Brain microvascular endothelial cell (primary cell): ENCODE measurements at regions not wholly inside any gene's neighbourhood (a gene's known extent, or its start where the extent isn't known, plus 50 kb on each side); places are given as distances from the start of the nearest gene placed in this dataset.
A peak's percentile ranks its signal among the peaks of the same experiment; 100 is the strongest.
"Not testable (repeated sequence)": the region's sequence is repeated elsewhere in the genome, so short reads cannot be mapped to it uniquely, and the experiment has no call there.

Source experiments
- DNase-seq: peaks from one replicate; pipeline ENCODE4 v3.0.0-alpha.2; 2020
- H3K27ac ChIP-seq: fragments of 250-450 bp; sonication (Bioruptor Pico); 2 replicates; pipeline ENCODE4 v1.5.1; 2020; ENCODE audit warnings: mild to moderate bottlenecking, moderate library complexity
- H3K27me3 ChIP-seq: fragments of 250-450 bp; sonication (Bioruptor Pico); replicated peaks from 2 replicates; pipeline ENCODE4 v1.5.1; 2020; ENCODE audit warnings: mild to moderate bottlenecking
- H3K36me3 ChIP-seq: fragments of 250-450 bp; sonication (Bioruptor Pico); replicated peaks from 2 replicates; pipeline ENCODE4 v1.5.1; 2020; ENCODE audit warnings: mild to moderate bottlenecking
- H3K4me3 ChIP-seq: 2 replicates; pipeline ENCODE4 v1.5.1; 2011; ENCODE audit warnings: low read depth, mild to moderate bottlenecking, control low read depth, low read length, moderate library complexity
- in situ Hi-C: cut with HindIII; loops from 2 replicates; pipeline ENCODE4 v1.10.0; 2017; ENCODE audit warnings: low sequenced_read_pairs, low pct_ligation_motif_present
- TF ChIP-seq, protein P1 (sequence below): IDR thresholded peaks from 2 replicates; pipeline ENCODE4 v1.5.1; 2011; ENCODE audit warnings: low read depth, mild to moderate bottlenecking, moderate library complexity, low read length, control low read depth, inconsistent platforms; ENCODE audit errors: missing control alignments

DNA sequence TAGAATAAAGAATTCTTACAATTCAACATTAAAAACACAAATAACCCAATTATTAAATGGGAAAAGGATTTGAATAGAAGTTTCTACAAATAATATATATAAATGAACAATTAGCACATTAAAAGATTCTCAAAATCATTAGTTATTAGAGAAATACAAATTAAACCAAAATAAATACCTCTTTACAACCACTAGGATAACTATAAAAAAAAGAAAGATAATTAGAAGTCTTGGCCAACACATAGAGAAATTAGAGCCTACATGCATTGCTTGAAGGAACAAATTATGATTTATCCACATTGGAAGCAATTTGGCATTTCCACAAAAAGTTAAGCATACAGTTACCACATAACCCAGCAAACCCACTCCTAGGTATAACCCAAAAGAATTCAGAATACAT, 502.3 kb upstream of the UBE2E2 start:
- H3K27me3 ChIP-seq: no peaks in the 10 kb centered on the region
- H3K36me3 ChIP-seq: no peaks in the 10 kb centered on the region
- TF ChIP-seq, protein P1, sequence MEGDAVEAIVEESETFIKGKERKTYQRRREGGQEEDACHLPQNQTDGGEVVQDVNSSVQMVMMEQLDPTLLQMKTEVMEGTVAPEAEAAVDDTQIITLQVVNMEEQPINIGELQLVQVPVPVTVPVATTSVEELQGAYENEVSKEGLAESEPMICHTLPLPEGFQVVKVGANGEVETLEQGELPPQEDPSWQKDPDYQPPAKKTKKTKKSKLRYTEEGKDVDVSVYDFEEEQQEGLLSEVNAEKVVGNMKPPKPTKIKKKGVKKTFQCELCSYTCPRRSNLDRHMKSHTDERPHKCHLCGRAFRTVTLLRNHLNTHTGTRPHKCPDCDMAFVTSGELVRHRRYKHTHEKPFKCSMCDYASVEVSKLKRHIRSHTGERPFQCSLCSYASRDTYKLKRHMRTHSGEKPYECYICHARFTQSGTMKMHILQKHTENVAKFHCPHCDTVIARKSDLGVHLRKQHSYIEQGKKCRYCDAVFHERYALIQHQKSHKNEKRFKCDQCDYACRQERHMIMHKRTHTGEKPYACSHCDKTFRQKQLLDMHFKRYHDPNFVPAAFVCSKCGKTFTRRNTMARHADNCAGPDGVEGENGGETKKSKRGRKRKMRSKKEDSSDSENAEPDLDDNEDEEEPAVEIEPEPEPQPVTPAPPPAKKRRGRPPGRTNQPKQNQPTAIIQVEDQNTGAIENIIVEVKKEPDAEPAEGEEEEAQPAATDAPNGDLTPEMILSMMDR: no peak
- in situ Hi-C loops: no loop called here
- no peak overlapping the region for H3K27ac ChIP-seq
- DNase-seq: no peak
- no peak overlapping the region for H3K4me3 ChIP-seq

DNA sequence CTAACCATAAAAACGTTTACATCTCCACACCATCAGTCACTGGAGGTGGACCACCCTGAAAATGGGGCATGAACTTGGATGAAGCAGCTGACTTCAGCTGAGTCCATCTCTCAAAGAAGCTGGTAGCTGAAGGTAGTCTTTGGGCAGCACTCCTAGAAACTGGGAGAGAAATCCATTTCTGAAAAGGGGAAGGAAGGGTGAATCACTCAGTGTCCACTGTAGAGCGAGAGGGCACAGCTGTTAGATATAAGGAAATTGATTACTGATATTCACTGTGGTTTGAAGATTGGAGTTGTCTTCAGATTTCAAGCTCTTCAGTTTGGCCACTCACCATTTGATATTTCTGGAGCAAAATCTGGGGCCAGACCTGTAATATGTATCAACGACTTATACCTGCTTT, 499.0 kb upstream of the UBE2E2 start:
- TF ChIP-seq, protein P1: no peak
- in situ Hi-C loops: no loop called here
- H3K27ac ChIP-seq: no peak overlapping the region
- H3K27me3 ChIP-seq: no peaks in the 10 kb centered on the region
- DNase-seq: no peak
- H3K4me3 ChIP-seq: no peak overlapping the region
- H3K36me3 ChIP-seq: no peaks in the 10 kb centered on the region

DNA sequence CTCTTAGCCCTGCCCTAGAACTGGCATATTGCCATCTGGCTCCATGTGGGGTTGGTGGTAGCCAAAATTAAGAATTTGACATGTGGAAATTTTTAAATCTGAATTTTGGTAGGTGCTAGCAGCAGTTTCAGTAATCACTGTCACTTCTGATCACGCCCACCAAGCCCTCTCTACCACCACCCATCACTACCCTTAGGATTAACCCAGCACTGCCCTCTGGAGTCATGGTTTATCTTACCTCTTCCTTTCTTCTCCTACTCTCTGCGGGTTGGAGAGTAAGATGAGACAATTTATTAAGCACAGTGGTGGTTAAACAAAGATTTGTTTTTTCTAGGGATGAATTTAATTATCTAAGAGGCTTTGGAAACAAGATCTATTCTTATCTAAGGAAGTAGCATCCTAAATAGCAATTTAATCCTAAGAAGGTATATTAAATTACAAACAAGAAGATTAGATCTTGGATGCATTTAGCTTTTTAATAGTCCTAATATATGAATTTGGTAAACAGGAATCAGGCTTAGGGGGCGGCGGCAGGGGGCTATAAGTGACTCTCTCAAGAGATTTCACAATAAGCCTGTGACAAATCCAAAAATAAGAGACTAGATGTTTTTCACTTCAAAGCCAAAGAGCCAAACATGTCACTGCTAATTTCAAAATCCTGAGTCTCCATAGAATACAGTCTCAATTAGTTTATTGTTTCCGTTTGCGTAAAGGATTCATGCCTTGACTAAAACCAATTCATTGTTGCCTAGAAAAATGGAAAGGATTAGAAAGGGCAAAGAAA, 498.4 kb upstream of the UBE2E2 start:
- no peak for DNase-seq
- Histone ChIP-seq H3K27ac (no peak overlapping the region), H3K27me3 (no peaks in the 10 kb centered on the region), H3K4me3 (no peak overlapping the region), H3K36me3 (no peaks in the 10 kb centered on the region)
- TF ChIP-seq, protein P1: no peak
- in situ Hi-C loops: no loop called here

DNA sequence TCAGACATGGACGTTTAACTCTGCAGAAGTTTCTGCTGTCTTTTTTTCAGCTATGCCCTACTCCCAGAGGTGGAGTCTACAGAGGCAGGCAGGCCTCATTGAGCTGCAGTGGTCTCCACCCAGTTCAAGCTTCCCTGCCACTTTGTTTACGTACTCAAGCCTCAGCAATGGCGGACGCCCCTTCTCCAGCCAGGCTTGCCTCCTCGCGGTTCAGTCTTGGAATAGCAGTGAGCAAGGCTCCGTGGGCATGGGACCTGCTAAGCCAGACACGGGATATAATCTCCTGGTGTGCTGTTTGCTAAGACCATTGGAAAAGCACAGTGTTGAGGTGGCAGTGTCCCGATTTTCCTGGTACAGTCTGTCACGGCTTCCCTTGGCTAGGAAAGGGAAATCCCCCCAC, 496.2 kb upstream of the UBE2E2 start:
- DNase-seq, H3K27ac ChIP-seq, in situ Hi-C loops: not testable (repeated sequence)

DNA sequence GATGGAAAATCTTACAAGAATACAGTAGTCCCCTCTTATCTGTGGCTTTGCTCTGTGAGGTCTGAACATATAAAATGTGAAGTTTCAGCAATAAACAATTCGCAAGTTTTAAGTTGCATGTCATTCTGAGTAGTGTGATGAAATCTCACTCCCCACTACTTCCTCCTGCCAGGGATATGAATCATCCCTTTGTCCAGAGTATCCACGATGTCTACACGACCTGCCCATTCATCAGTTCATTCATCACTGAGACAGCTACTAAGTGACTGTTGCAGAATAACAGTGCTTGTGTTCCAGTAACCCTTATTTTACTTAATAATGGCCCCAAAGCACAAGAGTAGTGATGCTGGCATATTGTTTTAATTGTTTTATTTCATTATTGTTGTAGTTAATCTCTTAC, 489.2 kb upstream of the UBE2E2 start:
- Histone ChIP-seq H3K27me3 (no peaks in the 10 kb centered on the region), H3K27ac (peak overlapping the region; percentile 23), H3K4me3 (no peak overlapping the region), H3K36me3 (no peaks in the 10 kb centered on the region)
- TF ChIP-seq, protein P1: no peak
- in situ Hi-C loops: no loop called here
- peak; percentile 94 for DNase-seq

More for the DNA sequence above, 496.2 kb upstream of the UBE2E2 start:
- not testable (repeated sequence) for H3K4me3 ChIP-seq, H3K36me3 ChIP-seq, H3K27me3 ChIP-seq

DNA sequence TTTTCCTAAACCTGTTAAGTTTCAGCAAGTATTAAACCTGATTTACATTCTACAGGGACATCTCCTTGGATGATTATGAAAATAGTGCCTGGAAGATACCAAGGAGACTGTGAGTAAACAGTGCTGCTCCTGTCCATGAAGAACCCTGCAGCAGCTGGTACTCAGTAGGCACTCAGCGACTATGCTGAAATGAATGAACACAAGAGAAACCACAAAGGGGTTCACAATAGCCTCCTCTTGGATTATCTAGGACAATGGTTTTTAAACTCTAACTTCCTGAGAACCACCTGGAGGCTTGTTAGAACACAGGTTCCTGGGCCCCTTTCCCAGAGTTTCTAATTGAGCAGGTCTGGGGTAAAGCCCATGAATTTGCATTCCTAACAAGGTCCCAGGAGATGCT, 488.4 kb upstream of the UBE2E2 start:
- no peaks in the 10 kb centered on the region for H3K36me3 ChIP-seq
- H3K4me3 ChIP-seq: no peak overlapping the region
- no peaks in the 10 kb centered on the region for H3K27me3 ChIP-seq
- no peak for DNase-seq
- H3K27ac ChIP-seq: no peak overlapping the region
- TF ChIP-seq, protein P1: no peak
- in situ Hi-C loops: no loop called here
